Retinal pigment epithelial cell (primary cell): ENCODE measurements at regions not wholly inside any gene's neighbourhood (a gene's known extent, or its start where the extent isn't known, plus 50 kb on each side); places are given as distances from the start of the nearest gene placed in this dataset.

Experiments
- DNase-seq: peaks from one replicate; pipeline ENCODE4 v3.0.0-alpha.2; 2010; ENCODE audit warnings: low read depth
- H3K4me3 ChIP-seq: 2 replicates; pipeline ENCODE4 v1.5.1; 2011; ENCODE audit warnings: mild to moderate bottlenecking, low read length, control low read depth, moderate library complexity
- CTCF ChIP-seq: conservative IDR thresholded peaks from 2 replicates; pipeline ENCODE4 v1.5.1; 2011; ENCODE audit warnings: low read depth, low read length, control low read depth, inconsistent platforms

GRCh38 chr6:126245077-126245476 is 94.8 kb upstream of the CENPW start:
- no peak for DNase-seq
- no peak overlapping the region for H3K4me3 ChIP-seq
- TF ChIP-seq CTCF: no peak

- TF ChIP-seq CTCF: no peak
- no peak overlapping the region for H3K4me3 ChIP-seq
- no peak for DNase-seq
These were observed 87.8 kb upstream of the CENPW start for GRCh38 chr6:126252154-126252553.

- H3K4me3 ChIP-seq: no peak overlapping the region
- DNase-seq: no peak
- TF ChIP-seq CTCF: no peak
These were observed 86.5 kb upstream of the CENPW start for GRCh38 chr6:126253431-126253830.

- DNase-seq: no peak
- no peak overlapping the region for H3K4me3 ChIP-seq
- no peak for TF ChIP-seq CTCF
These were observed 81.8 kb upstream of the CENPW start for GRCh38 chr6:126258150-126258549.

GRCh38 chr6:126261792-126262421 is 78.0 kb upstream of the CENPW start:
- DNase-seq: no peak
- no peak overlapping the region for H3K4me3 ChIP-seq
- no peak for TF ChIP-seq CTCF

GRCh38 chr6:126264265-126264664 is 75.7 kb upstream of the CENPW start:
- H3K4me3 ChIP-seq: no peak overlapping the region
- TF ChIP-seq CTCF: no peak
- no peak for DNase-seq

- TF ChIP-seq CTCF: no peak
- H3K4me3 ChIP-seq: no peak overlapping the region
- no peak for DNase-seq
These were observed 73.3 kb upstream of the CENPW start for GRCh38 chr6:126266664-126267063.
